SK-N-SH treated with all-trans-retinoic acid at 6 μM for 48 hours (cell line): ENCODE measurements at regions not wholly inside any gene's neighbourhood (a gene's known extent, or its start where the extent isn't known, plus 50 kb on each side); places are given as distances from the start of the nearest gene placed in this dataset.

Experiments used
- ARNTL ChIP-seq: fragments of 450-650 bp; formaldehyde crosslinking; IDR thresholded peaks from 2 replicates; pipeline ENCODE4 v1.5.0; 2020; ENCODE audit warnings: low read depth, mild to moderate bottlenecking, moderate library complexity, borderline replicate concordance
- BACH2 ChIP-seq: fragments of 250-450 bp; sonication (Bioruptor Pico); IDR thresholded peaks from 2 replicates; pipeline ENCODE4 v1.9.0; 2021; ENCODE audit warnings: mild to moderate bottlenecking, borderline replicate concordance
- CREB5 ChIP-seq: fragments of 250-450 bp; sonication (Bioruptor Pico); IDR thresholded peaks from 2 replicates; pipeline ENCODE4 v1.5.1; 2020; ENCODE audit warnings: low read depth, mild to moderate bottlenecking, moderate library complexity
- ESRRG ChIP-seq: fragments of 250-450 bp; sonication (Bioruptor Pico); IDR thresholded peaks from 2 replicates; pipeline ENCODE4 v1.6.1; 2021; ENCODE audit warnings: mild to moderate bottlenecking
- OSR1 ChIP-seq: fragments of 250-450 bp; sonication (Bioruptor Pico); IDR thresholded peaks from 2 replicates; pipeline ENCODE4 v1.8.0; 2022; ENCODE audit warnings: moderate library complexity, mild to moderate bottlenecking, inconsistent platforms
- PATZ1 ChIP-seq: fragments of 250-450 bp; sonication (Bioruptor Pico); IDR thresholded peaks from 2 replicates; pipeline ENCODE4 v1.8.0; 2020; ENCODE audit warnings: mild to moderate bottlenecking, moderate library complexity, borderline replicate concordance
- PPARA ChIP-seq: fragments of 250-450 bp; sonication (Bioruptor Pico); IDR thresholded peaks from 2 replicates; pipeline ENCODE4 v1.5.0; 2020; ENCODE audit warnings: mild to moderate bottlenecking, borderline replicate concordance
- RARB ChIP-seq: fragments of 250-450 bp; sonication (Bioruptor Pico); IDR thresholded peaks from 2 replicates; pipeline ENCODE4 v1.8.0; 2021; ENCODE audit warnings: mild to moderate bottlenecking, moderate library complexity
- TOX ChIP-seq: fragments of 250-450 bp; sonication (Bioruptor Pico); IDR thresholded peaks from 2 replicates; pipeline ENCODE4 v1.8.0; 2021; ENCODE audit warnings: mild to moderate bottlenecking, moderate library complexity, borderline replicate concordance
- ZC3H10 ChIP-seq: fragments of 250-450 bp; sonication (Bioruptor Pico); IDR thresholded peaks from 2 replicates; pipeline ENCODE4 v1.5.1; 2021; ENCODE audit warnings: mild to moderate bottlenecking, moderate library complexity
- ZFP30 ChIP-seq: fragments of 450-650 bp; formaldehyde crosslinking; IDR thresholded peaks from 2 replicates; pipeline ENCODE4 v1.5.0; 2022; ENCODE audit warnings: mild to moderate bottlenecking, moderate library complexity
- TF ChIP-seq, protein P1 (sequence below): fragments of 250-450 bp; sonication (Bioruptor Pico); IDR thresholded peaks from 2 replicates; pipeline ENCODE4 v1.5.0; 2020; ENCODE audit warnings: mild to moderate bottlenecking, moderate library complexity

- TF ChIP-seq PATZ1 (CRISPR knock-in tag) (no peak), ESRRG (no peak), TOX (CRISPR knock-in tag) (no peak), CREB5 (CRISPR knock-in tag) (no peak), ARNTL (CRISPR knock-in tag) (no peak), BACH2 (no peak), ZC3H10 (CRISPR knock-in tag) (no peak), OSR1 (CRISPR knock-in tag) (no peak), PPARA (CRISPR knock-in tag) (no peak), ZFP30 (CRISPR knock-in tag) (no peak), RARB (CRISPR knock-in tag) (no peak)
- TF ChIP-seq, protein P1, sequence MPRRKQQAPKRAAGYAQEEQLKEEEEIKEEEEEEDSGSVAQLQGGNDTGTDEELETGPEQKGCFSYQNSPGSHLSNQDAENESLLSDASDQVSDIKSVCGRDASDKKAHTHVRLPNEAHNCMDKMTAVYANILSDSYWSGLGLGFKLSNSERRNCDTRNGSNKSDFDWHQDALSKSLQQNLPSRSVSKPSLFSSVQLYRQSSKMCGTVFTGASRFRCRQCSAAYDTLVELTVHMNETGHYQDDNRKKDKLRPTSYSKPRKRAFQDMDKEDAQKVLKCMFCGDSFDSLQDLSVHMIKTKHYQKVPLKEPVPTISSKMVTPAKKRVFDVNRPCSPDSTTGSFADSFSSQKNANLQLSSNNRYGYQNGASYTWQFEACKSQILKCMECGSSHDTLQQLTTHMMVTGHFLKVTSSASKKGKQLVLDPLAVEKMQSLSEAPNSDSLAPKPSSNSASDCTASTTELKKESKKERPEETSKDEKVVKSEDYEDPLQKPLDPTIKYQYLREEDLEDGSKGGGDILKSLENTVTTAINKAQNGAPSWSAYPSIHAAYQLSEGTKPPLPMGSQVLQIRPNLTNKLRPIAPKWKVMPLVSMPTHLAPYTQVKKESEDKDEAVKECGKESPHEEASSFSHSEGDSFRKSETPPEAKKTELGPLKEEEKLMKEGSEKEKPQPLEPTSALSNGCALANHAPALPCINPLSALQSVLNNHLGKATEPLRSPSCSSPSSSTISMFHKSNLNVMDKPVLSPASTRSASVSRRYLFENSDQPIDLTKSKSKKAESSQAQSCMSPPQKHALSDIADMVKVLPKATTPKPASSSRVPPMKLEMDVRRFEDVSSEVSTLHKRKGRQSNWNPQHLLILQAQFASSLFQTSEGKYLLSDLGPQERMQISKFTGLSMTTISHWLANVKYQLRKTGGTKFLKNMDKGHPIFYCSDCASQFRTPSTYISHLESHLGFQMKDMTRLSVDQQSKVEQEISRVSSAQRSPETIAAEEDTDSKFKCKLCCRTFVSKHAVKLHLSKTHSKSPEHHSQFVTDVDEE (CRISPR knock-in tag) = no peak
These were observed 138.9 kb upstream of the RORA start for GRCh38 chr15:61367953-61368352.
